Hepatocyte (in vitro differentiated cells): ENCODE measurements at regions not wholly inside any gene's neighbourhood (a gene's known extent, or its start where the extent isn't known, plus 50 kb on each side); places are given as distances from the start of the nearest gene placed in this dataset.

Experiments
- EZH2 ChIP-seq: fragments of 200-600 bp; sonication (generic); IDR thresholded peaks from 2 replicates; pipeline ENCODE4 v1.6.1; 2016; ENCODE audit warnings: antibody characterized with exemption, mild to moderate bottlenecking, borderline replicate concordance
- TF ChIP-seq, protein P1 (sequence below): fragments of 200-600 bp; sonication (generic); IDR thresholded peaks from 2 replicates; pipeline ENCODE4 v1.5.1; 2016; ENCODE audit warnings: antibody characterized with exemption, mild to moderate bottlenecking; ENCODE audit not compliant: poor library complexity

DNA sequence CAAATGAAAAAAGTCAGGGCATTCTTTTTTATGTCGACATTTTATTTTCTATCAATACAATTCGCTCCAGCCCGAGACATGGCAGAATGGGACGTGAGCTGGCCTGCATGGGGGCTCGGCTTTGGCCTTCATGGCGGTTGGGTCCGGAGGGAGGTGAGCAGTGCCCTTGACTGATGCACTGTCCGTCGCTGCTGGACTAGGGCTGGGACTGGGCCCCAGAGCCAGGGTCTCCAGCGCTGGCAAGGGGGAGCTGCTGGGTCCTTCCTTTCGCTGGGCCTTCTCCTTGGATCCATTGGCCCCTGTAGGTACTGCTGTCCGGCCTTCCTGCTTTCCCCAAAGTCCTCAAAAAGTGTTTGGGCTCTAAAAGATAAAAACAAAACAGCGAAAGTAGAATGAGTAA lies 124.6 kb downstream of the EDN3 start:
- TF ChIP-seq, protein P1, sequence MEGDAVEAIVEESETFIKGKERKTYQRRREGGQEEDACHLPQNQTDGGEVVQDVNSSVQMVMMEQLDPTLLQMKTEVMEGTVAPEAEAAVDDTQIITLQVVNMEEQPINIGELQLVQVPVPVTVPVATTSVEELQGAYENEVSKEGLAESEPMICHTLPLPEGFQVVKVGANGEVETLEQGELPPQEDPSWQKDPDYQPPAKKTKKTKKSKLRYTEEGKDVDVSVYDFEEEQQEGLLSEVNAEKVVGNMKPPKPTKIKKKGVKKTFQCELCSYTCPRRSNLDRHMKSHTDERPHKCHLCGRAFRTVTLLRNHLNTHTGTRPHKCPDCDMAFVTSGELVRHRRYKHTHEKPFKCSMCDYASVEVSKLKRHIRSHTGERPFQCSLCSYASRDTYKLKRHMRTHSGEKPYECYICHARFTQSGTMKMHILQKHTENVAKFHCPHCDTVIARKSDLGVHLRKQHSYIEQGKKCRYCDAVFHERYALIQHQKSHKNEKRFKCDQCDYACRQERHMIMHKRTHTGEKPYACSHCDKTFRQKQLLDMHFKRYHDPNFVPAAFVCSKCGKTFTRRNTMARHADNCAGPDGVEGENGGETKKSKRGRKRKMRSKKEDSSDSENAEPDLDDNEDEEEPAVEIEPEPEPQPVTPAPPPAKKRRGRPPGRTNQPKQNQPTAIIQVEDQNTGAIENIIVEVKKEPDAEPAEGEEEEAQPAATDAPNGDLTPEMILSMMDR = no peak
- TF ChIP-seq EZH2 = no peak
